ACC112 (cell line): ENCODE measurements at regions not wholly inside any gene's neighbourhood (a gene's known extent, or its start where the extent isn't known, plus 50 kb on each side); places are given as distances from the start of the nearest gene placed in this dataset.
A peak's percentile ranks its signal among the peaks of the same experiment; 100 is the strongest.

Source experiments
- H2AFZ ChIP-seq: fragments of 200-600 bp; sonication (generic); one replicate; pipeline ENCODE4 v1.6.0; 2017; ENCODE audit warnings: antibody characterized with exemption, low read length; ENCODE audit not compliant: unreplicated experiment
- H3K27ac ChIP-seq: fragments of 200-600 bp; sonication (generic); 2 replicates; pipeline ENCODE4 v1.5.1; 2014; ENCODE audit warnings: low read depth, mild to moderate bottlenecking, antibody characterized with exemption, low read length, moderate library complexity
- H3K27me3 ChIP-seq: fragments of 200-600 bp; sonication (generic); 2 replicates; pipeline ENCODE4 v1.6.1; 2014; ENCODE audit warnings: mild to moderate bottlenecking, antibody characterized with exemption, low read length, moderate library complexity, mixed read lengths; ENCODE audit not compliant: insufficient read depth
- H3K36me3 ChIP-seq: fragments of 200-600 bp; sonication (generic); 2 replicates; pipeline ENCODE4 v1.6.1; 2016; ENCODE audit warnings: mild to moderate bottlenecking, antibody characterized with exemption, low read length, moderate library complexity, mixed read lengths; ENCODE audit not compliant: insufficient read depth
- H3K4me1 ChIP-seq: fragments of 200-600 bp; sonication (generic); one replicate; pipeline ENCODE4 v1.6.1; 2016; ENCODE audit warnings: low read length, mixed read lengths; ENCODE audit not compliant: insufficient read depth, unreplicated experiment, control insufficient read depth
- H3K4me3 ChIP-seq: fragments of 200-600 bp; sonication (generic); 2 replicates; pipeline ENCODE4 v1.5.1; 2014; ENCODE audit warnings: mild to moderate bottlenecking, low read depth, low read length
- H3K79me2 ChIP-seq: fragments of 200-600 bp; sonication (generic); one replicate; pipeline ENCODE4 v1.6.0; 2016; ENCODE audit warnings: low read length; ENCODE audit not compliant: control insufficient read depth, unreplicated experiment, insufficient read depth

DNA sequence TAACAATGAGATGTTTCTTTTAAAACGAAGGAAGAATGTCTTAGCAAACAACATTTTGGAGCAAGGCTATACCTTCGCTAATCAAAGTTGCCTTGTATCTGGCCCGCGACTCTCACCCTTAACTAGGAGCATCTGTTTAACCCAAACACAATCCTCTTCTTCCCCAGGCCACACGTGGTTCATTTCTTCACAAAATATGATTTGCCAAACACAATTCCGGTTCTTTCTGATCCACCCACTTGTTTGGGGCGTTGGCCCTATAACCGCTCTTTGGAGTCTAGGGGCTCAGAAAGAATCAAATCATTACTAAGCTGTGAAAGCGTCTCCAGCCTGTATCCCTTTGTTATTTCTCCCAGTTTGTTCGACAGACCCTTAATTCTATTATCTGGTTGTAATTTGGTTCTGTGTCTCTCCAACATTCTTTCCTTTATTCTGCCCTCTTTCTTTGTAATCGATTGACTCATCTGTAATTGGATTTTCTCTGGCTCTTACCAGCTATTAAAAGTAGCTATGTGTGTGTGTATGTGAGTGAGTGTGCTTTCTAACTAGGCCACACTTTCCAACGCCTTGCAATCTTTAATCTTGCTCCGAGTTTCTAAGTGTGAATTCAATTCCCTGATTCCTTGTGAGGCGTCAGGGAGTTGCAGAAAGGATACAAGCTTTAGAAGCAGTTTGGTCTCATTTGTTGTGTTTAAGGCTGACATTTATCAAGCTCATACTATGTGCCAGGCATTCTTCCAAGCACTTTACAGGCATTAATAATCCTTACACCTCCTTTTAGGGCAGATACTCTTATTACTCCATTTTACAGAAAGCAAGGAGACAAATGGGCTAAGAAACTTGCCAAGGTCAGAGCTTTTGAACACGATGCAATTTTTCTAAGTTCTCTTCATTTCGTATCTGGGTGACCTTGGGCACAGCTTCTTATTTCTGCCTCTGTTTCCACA is 138.6 kb upstream of the CPEB2 start:
- H2AFZ ChIP-seq = peak overlapping the region; percentile 32
- no peaks in the 10 kb centered on the region for H3K4me1 ChIP-seq
- no peaks in the 10 kb centered on the region for H3K36me3 ChIP-seq
- H3K4me3 ChIP-seq = 0 out of 2 replicates have a peak overlapping the region, but pooled peaks have one; percentile 58
- H3K27me3 ChIP-seq = no peaks in the 10 kb centered on the region
- H3K27ac ChIP-seq = no peak overlapping the region
- no peaks in the 10 kb centered on the region for H3K79me2 ChIP-seq

DNA sequence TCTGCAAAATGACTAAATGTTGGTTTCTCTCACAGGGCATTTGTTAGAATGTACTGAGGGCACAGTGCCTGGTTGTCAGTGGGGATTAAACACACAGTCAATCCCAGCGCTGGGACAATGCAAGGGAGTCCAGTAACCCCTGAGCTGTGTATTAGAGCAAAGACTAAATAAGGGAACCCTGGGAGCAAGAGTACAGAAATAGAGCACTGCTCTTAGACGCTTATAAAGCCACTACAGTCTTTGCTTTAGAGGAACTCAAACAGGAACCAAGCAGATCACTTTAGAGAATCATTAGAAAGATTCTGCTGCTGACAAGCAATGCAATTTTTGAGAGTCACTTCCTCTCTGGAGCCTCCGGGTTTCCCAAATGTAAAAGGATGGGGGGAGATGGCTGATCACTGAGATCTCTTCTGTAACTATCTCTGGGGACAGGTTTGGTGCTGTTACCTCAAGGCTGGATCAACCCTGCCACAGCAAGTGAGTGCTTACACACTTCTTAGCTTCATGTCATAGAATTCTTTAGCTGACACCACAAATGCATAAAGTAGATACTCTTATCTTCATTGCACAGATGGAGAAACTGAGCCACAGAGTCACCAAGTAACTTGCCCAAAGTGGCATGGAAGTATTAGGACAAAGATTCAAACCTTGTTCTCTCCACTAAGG is 137.8 kb upstream of the CPEB2 start:
- H2AFZ ChIP-seq = no peak overlapping the region
- no peaks in the 10 kb centered on the region for H3K27me3 ChIP-seq
- H3K4me1 ChIP-seq = no peaks in the 10 kb centered on the region

DNA sequence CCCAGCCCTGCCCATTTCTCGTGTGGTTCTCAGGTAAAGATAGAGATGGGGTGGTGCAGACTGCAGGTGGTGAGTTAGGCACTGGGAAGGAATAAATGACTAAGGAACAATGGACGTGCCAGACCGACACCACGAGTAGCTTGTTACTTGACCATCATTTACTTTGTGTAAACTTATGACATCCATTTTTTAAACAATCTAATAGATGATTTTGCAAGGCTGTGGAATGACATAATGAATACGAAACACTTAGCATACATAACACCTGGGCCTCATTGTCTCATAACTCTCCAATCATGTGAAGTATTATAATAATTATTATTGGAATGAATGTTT is 137.3 kb upstream of the CPEB2 start:
- Histone ChIP-seq H3K27me3 (no peaks in the 10 kb centered on the region), H3K4me1 (no peaks in the 10 kb centered on the region), H2AFZ (no peak overlapping the region), H3K79me2 (no peaks in the 10 kb centered on the region), H3K36me3 (no peaks in the 10 kb centered on the region), H3K4me3 (no peak overlapping the region), H3K27ac (no peak overlapping the region)

More for the DNA sequence above, 137.8 kb upstream of the CPEB2 start:
- no peaks in the 10 kb centered on the region for H3K79me2 ChIP-seq
- H3K36me3 ChIP-seq = no peaks in the 10 kb centered on the region
- no peak overlapping the region for H3K27ac ChIP-seq
- H3K4me3 ChIP-seq = no peak overlapping the region

DNA sequence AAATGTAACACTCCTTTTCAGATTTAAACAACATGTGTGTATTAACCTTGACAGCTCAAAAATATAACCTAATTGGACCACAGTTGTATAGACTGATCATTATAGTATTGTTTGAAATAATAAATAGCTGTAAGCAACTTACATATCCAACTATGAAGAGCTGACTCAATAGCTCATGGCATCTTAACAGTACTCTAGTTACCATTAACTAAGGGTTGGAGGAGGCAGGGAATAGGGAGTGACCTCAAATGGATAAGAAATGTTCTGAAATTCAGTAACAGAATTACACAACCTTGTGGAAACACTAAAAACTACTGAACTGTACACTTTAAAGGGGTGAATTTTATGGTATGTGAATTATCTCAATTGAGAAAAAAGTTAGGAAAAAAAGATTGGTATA is 136.5 kb upstream of the CPEB2 start:
- H3K4me3 ChIP-seq = no peak overlapping the region
- no peaks in the 10 kb centered on the region for H3K79me2 ChIP-seq
- no peaks in the 10 kb centered on the region for H3K27me3 ChIP-seq
- no peak overlapping the region for H2AFZ ChIP-seq
- H3K4me1 ChIP-seq = no peaks in the 10 kb centered on the region
- H3K27ac ChIP-seq = no peak overlapping the region
- no peaks in the 10 kb centered on the region for H3K36me3 ChIP-seq

DNA sequence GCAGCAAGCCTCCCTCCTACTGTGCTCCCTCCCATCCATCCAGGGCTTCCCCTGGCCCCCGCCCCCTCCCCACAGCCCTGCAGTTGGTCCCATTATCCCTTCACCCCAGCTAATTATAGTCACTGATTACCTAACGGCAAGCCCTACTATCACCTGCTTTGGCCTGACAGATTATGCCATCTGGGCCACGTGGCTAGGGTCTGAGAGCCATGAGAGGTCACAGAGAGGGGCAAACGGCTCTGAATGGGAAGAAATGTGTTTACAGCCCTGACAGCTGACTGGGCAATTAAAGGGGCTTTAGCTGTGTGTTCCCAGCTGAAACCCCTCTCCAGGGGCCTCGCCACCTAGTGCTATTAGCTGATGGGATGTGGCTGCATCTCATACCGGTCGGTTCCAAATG is 134.4 kb upstream of the CPEB2 start:
- no peak overlapping the region for H2AFZ ChIP-seq

DNA sequence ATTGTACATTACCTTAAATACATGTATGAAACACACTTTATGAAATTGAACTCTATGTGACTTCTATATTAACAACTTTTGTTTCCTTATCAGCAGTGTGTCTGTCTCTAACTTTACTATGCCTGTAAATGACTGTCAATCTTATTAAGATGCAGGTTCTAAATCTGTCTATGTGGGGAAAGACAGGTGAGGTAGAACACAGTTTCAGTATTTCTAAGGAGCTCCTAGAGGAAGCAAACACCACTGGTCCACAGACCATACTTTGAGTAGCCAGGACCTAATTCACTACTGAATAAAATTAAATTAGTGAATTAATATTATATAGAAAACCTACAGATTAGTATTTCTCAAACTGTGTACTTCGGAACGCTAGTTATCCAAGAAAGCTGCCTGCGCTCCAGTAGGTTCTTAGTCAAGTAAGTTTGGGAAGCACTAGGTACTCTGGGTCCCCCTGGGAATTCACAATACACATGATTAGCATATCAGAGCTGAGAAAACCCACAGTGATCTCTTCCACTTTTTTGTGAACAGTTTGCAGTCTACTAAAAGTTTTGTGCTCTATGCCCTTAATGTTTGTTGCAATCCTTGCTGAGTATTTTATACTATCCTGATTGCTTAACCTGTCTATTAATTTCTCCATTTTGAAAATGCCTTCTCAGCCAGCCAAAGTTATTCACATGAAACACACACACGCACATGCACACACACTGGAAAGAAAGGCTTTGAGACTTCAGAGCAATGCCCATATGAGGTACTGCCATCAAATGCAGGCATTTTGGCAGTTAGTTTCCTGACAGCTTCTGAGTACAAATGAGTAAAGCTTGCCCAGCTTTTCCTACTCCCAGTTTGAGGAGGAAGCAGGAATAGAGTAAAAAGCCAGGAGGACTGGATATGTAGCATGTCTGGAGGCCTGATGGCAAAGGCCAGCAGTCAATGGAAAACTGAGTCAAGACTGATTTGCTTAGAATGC is 133.6 kb upstream of the CPEB2 start:
- no peak overlapping the region for H2AFZ ChIP-seq
- no peaks in the 10 kb centered on the region for H3K79me2 ChIP-seq
- no peaks in the 10 kb centered on the region for H3K36me3 ChIP-seq
- H3K27ac ChIP-seq = no peak overlapping the region
- no peaks in the 10 kb centered on the region for H3K27me3 ChIP-seq
- no peaks in the 10 kb centered on the region for H3K4me1 ChIP-seq
- no peak overlapping the region for H3K4me3 ChIP-seq

More for the DNA sequence above, 134.4 kb upstream of the CPEB2 start:
- H3K4me1 ChIP-seq = no peaks in the 10 kb centered on the region
- H3K27me3 ChIP-seq = no peaks in the 10 kb centered on the region
- no peak overlapping the region for H3K27ac ChIP-seq
- H3K4me3 ChIP-seq = no peak overlapping the region
- H3K36me3 ChIP-seq = no peaks in the 10 kb centered on the region
- H3K79me2 ChIP-seq = no peaks in the 10 kb centered on the region

DNA sequence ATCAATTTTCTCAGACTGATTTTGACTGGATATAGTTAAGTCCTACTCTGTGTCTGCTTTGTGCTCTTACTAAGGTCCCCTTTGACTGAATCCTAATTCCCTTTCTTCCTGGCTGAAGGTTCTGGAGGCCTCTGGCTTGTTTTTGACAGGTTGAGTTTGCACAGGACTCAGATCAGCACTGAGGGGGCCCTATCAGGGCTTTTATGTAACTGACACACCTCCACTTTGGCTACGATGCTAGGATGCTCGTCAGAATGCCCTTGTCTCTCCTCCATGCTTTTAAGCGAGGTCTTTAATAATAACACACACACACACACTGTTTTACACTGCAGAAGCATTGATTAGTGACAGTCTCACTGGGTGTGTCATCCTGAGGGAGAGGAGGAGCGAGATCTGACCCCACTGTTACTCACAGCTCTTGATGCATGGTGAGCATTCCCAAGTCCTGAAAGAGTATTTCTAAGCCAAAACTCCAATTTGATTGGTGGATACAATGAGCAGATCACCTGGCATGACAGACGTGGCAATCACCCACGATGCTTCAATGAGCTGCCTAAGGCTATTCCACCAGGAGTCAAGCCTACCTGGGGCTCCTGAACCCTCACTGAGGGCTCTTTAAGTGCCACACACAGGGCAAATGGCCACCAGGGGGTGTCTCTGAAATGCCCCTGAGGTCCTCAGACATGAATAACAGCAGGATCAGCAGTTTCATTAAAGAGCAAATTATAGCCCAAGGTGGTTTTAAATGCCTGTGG is 130.4 kb upstream of the CPEB2 start:
- Histone ChIP-seq H3K27me3 (no peaks in the 10 kb centered on the region), H3K4me3 (no peak overlapping the region), H3K36me3 (no peaks in the 10 kb centered on the region), H2AFZ (no peak overlapping the region), H3K79me2 (no peaks in the 10 kb centered on the region), H3K4me1 (no peaks in the 10 kb centered on the region), H3K27ac (no peak overlapping the region)

DNA sequence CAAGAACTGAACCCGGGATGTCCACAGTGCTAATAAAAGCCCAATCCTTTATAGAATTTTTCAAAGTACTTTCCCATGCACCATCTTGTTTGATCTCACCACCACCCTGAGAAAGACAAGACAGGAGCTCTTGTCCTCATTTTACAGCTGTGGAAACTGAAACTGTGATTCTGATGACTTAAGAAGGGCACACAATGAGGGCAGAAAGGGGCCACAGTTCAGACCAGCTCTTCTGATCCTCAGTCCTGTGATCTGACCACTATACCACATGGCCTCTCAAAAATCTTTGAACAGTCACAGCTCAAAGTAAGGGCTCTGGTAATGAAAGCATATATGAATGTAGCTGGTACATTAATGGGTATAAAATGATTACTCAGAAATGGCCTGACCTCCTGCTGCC is 127.3 kb upstream of the CPEB2 start:
- Histone ChIP-seq H2AFZ (no peak overlapping the region), H3K4me1 (no peaks in the 10 kb centered on the region), H3K36me3 (no peaks in the 10 kb centered on the region), H3K27me3 (no peaks in the 10 kb centered on the region), H3K4me3 (no peak overlapping the region), H3K27ac (no peak overlapping the region), H3K79me2 (no peaks in the 10 kb centered on the region)

DNA sequence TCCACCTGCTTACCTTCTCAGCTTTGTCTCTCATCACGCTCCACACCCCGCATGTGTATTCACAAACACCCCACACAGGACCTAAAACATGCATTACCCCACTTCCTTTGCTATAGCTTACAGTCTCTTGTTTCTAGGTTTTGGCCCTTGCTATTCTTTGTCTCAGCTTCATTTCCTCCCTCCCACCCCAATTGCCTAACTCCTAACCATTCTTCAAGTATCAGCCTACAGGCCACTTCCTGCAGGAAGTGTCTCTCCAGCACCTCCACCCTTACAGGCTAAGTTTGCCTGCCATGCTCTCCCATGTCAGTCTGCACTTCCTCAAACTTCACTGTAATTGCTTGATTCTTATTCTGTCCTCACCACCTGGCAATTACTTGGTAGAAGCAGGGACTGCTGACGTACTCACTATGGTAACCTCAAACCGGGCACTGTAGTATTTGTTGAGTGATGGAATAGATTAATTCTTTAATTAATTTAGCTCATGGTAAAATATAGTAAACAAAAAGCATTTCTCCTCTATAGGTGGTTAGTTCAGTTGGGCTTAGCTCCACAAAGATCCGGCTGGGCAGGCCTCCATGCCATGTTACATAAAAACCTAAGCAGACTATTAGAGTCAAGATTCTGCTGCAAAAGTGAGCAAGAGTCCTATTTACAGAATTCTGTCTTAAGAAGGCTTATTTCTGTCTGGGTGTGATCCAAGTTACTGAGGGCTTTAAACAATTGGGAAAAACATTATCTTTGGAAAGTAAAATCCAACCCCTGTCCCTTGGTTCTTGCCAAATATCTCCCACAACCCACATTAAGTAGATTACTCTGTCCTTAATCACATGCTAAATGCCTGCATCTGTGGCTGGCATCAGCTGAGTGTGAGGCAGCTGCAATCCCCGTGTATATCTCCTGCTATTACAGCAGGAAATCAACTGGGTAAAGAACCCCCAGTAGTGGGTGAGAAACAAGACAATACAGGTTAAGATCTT is 124.7 kb upstream of the CPEB2 start:
- Histone ChIP-seq H3K36me3 (no peaks in the 10 kb centered on the region), H3K27ac (no peak overlapping the region), H2AFZ (no peak overlapping the region), H3K27me3 (no peaks in the 10 kb centered on the region), H3K4me3 (no peak overlapping the region), H3K79me2 (no peaks in the 10 kb centered on the region), H3K4me1 (no peaks in the 10 kb centered on the region)
